Transverse colon (tissue), 4 donors: ENCODE measurements at regions not wholly inside any gene's neighbourhood (a gene's known extent, or its start where the extent isn't known, plus 50 kb on each side); places are given as distances from the start of the nearest gene placed in this dataset.

Experiments used
- DNase-seq: peaks from one replicate; pipeline ENCODE4 v3.0.0-alpha.2; 2019
- H3K27ac ChIP-seq, 4 donors: fragments of 200-600 bp; sonication (generic); 2 replicates each; pipeline ENCODE4 v1.5.1; 2016 to 2018; ENCODE audit warnings: inconsistent platforms in 4 of 4
- H3K27me3 ChIP-seq: fragments of 200-600 bp; sonication (generic); 2 replicates; pipeline ENCODE4 v1.5.1; 2017; ENCODE audit warnings: inconsistent platforms
- H3K36me3 ChIP-seq, 4 donors: fragments of 200-600 bp; sonication (generic); 2 replicates each; pipeline ENCODE4 v1.5.1; 2017 to 2019; ENCODE audit warnings: inconsistent platforms in 4 of 4
- H3K4me1 ChIP-seq, 4 donors: fragments of 200-600 bp; sonication (generic); 2 replicates each; pipeline ENCODE4 v1.5.1; 2017 to 2020; ENCODE audit warnings: inconsistent platforms in 4 of 4
- H3K4me3 ChIP-seq, 4 donors: fragments of 200-600 bp; sonication (generic); 1 replicate in 1 of 4; 2 replicates in 3 of 4; pipeline versions ENCODE4 v1.5.1 to v1.6.1; 2017 to 2019; ENCODE audit warnings: inconsistent platforms in 4 of 4
- H3K9me3 ChIP-seq, 2 donors: fragments of 200-600 bp; sonication (generic); 2 replicates each; pipeline ENCODE4 v1.5.1; 2017 to 2019; ENCODE audit warnings: inconsistent platforms in 2 of 2
- EP300 ChIP-seq: sonication (generic); formaldehyde crosslinking; IDR thresholded peaks from one replicate; pipeline ENCODE4 v1.6.1; 2017; ENCODE audit warnings: antibody characterized with exemption, low read depth
- POLR2A ChIP-seq: fragments of 450-650 bp; IDR thresholded peaks from one replicate; pipeline ENCODE4 v1.6.1; 2016; ENCODE audit warnings: antibody characterized with exemption, mild to moderate bottlenecking, moderate library complexity
- POLR2AphosphoS5 ChIP-seq, 3 donors: sonication (generic); formaldehyde crosslinking; IDR thresholded peaks; one replicate each; pipeline ENCODE4 v1.6.1; 2016; ENCODE audit warnings: antibody characterized with exemption in 3 of 3
- WGBS, 2 donors: methylation state at CpG; one replicate each; pipeline ENCODE4 v1.1.5; 2018; ENCODE audit warnings: low coverage in 1 of 2; 5-methylcytosine and 5-hydroxymethylcytosine counted together
- in situ Hi-C, 4 donors: fragments of 200-750 bp; cut with MboI; loops; one replicate each; pipeline versions ENCODE4 v1.15.0 to v1.15.1; 2017; ENCODE audit warnings: low sequenced_read_pairs in 3 of 4, low pct_ligation_motif_present in 1 of 4, low pct_unique_long_range_greater_than_20kb in 1 of 4
- intact Hi-C: fragments of 100-400 bp; cut with DNase I; formaldehyde crosslinking; loops from one replicate; pipeline ENCODE4 v1.15.1; 2023; ENCODE audit warnings: low total_unique reads
- TF ChIP-seq, protein P1 (sequence below), 5 experiments: fragments of 200-600 bp in 3 of 5; fragments of 450-650 bp in 2 of 5; sonication (generic) in 3 of 5; IDR thresholded peaks; 1 replicate in 2 of 5; 2 replicates in 3 of 5; pipeline ENCODE4 v1.5.1; 2016 to 2017; ENCODE audit warnings: antibody characterized with exemption in 5 of 5, inconsistent platforms in 3 of 5, mild to moderate bottlenecking in 2 of 5, moderate library complexity in 1 of 5

- H3K36me3 ChIP-seq: no peaks in the 10 kb centered on the region
- in situ Hi-C loops: no loop called here
- no peak for DNase-seq
These were observed 380.5 kb upstream of the PRMT6 start for GRCh38 chr1:106676021-106676420.

GRCh38 chr1:106677181-106677580 lies 379.3 kb upstream of the PRMT6 start:
- in situ Hi-C loops: no loop called here
- no peak for TF ChIP-seq POLR2AphosphoS5 (IDR thresholded peaks at IDR 0.05)
- 82 to 90% methylated on average over 3 of the region's 3 CpGs for WGBS, 2 donors
- H3K4me3 ChIP-seq: no peak overlapping the region
- H3K27me3 ChIP-seq: no peaks in the 10 kb centered on the region
- H3K36me3 ChIP-seq: no peaks in the 10 kb centered on the region
- DNase-seq: no peak
- no peaks in the 10 kb centered on the region for H3K4me1 ChIP-seq
- H3K27ac ChIP-seq: no peak overlapping the region
- no peaks in the 10 kb centered on the region for H3K9me3 ChIP-seq
- intact Hi-C loops: no loop called here

More at GRCh38 chr1:106676021-106676420, 380.5 kb upstream of the PRMT6 start:
- no peak overlapping the region for H3K4me3 ChIP-seq
- TF ChIP-seq POLR2AphosphoS5 (IDR thresholded peaks at IDR 0.05) (no peak), POLR2A (no peak), EP300 (no peak)
- TF ChIP-seq, protein P1, sequence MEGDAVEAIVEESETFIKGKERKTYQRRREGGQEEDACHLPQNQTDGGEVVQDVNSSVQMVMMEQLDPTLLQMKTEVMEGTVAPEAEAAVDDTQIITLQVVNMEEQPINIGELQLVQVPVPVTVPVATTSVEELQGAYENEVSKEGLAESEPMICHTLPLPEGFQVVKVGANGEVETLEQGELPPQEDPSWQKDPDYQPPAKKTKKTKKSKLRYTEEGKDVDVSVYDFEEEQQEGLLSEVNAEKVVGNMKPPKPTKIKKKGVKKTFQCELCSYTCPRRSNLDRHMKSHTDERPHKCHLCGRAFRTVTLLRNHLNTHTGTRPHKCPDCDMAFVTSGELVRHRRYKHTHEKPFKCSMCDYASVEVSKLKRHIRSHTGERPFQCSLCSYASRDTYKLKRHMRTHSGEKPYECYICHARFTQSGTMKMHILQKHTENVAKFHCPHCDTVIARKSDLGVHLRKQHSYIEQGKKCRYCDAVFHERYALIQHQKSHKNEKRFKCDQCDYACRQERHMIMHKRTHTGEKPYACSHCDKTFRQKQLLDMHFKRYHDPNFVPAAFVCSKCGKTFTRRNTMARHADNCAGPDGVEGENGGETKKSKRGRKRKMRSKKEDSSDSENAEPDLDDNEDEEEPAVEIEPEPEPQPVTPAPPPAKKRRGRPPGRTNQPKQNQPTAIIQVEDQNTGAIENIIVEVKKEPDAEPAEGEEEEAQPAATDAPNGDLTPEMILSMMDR (IDR thresholded peaks at IDR 0.05): no peak
- no peak overlapping the region for H3K27ac ChIP-seq
- no peaks in the 10 kb centered on the region for H3K4me1 ChIP-seq
- no peaks in the 10 kb centered on the region for H3K27me3 ChIP-seq
- no peaks in the 10 kb centered on the region for H3K9me3 ChIP-seq
- intact Hi-C loops: no loop called here
- 51 to 53% methylated on average over 2 of the region's 2 CpGs for WGBS, 2 donors

- intact Hi-C loops (no loop called here), in situ Hi-C loops (no loop called here)
- 35 to 40% methylated on average over 3 of the region's 3 CpGs for WGBS, 2 donors
- Histone ChIP-seq H3K27me3 (no peaks in the 10 kb centered on the region), H3K4me3 (no peak overlapping the region), H3K36me3 (no peaks in the 10 kb centered on the region), H3K9me3 (no peaks in the 10 kb centered on the region), H3K4me1 (no peaks in the 10 kb centered on the region), H3K27ac (no peak overlapping the region)
- no peak for DNase-seq
- TF ChIP-seq POLR2A (no peak), EP300 (no peak), POLR2AphosphoS5 (IDR thresholded peaks at IDR 0.05) (no peak)
- TF ChIP-seq, protein P1 (IDR thresholded peaks at IDR 0.05): no peak
These were observed 378.8 kb upstream of the PRMT6 start for GRCh38 chr1:106677721-106678120.

GRCh38 chr1:106678279-106679050 lies 378.0 kb upstream of the PRMT6 start:
- Histone ChIP-seq H3K4me1 (no peaks in the 10 kb centered on the region), H3K36me3 (no peaks in the 10 kb centered on the region), H3K9me3 (no peaks in the 10 kb centered on the region), H3K4me3 (no peak overlapping the region), H3K27me3 (no peaks in the 10 kb centered on the region), H3K27ac (no peak overlapping the region)
- no peak for DNase-seq
- intact Hi-C loops: no loop called here
- TF ChIP-seq EP300 (no peak), POLR2AphosphoS5 (IDR thresholded peaks at IDR 0.05) (no peak), POLR2A (no peak)
- TF ChIP-seq, protein P1 (IDR thresholded peaks at IDR 0.05): no peak
- in situ Hi-C loops: no loop called here
- 79% methylated on average over 3 of the region's 3 CpGs for WGBS, 2 donors

- H3K4me1 ChIP-seq: no peaks in the 10 kb centered on the region
- H3K36me3 ChIP-seq: no peaks in the 10 kb centered on the region
- in situ Hi-C loops: no loop called here
- DNase-seq: no peak
- 65 to 67% methylated on average over 1 of the region's 1 CpG for WGBS, 2 donors
- intact Hi-C loops: no loop called here
- H3K9me3 ChIP-seq: no peaks in the 10 kb centered on the region
- H3K27ac ChIP-seq: no peak overlapping the region
- H3K27me3 ChIP-seq: no peaks in the 10 kb centered on the region
- H3K4me3 ChIP-seq: no peak overlapping the region
- TF ChIP-seq POLR2AphosphoS5 (IDR thresholded peaks at IDR 0.05) (no peak), EP300 (no peak), POLR2A (no peak)
- TF ChIP-seq, protein P1 (IDR thresholded peaks at IDR 0.05): no peak
These were observed 376.3 kb upstream of the PRMT6 start for GRCh38 chr1:106680216-106680615.
